Stimulated activated naive CD4-positive, alpha-beta T cell (primary cell): ENCODE measurements at regions not wholly inside any gene's neighbourhood (a gene's known extent, or its start where the extent isn't known, plus 50 kb on each side); places are given as distances from the start of the nearest gene placed in this dataset.
A peak's percentile ranks its signal among the peaks of the same experiment; 100 is the strongest.

Experiments
- DNase-seq, 6 experiments: peaks; one replicate each; lab custom pipeline; 2025; lab: John Stamatoyannopoulos, UW

- peak; percentile 44 to 69 (median 64) for DNase-seq
Measured at GRCh38 chr7:130896898-130897514, 163.0 kb upstream of the KLF14 start.

- DNase-seq, result no peak
Measured at GRCh38 chr7:130897515-130898419, 163.8 kb upstream of the KLF14 start.

DNA sequence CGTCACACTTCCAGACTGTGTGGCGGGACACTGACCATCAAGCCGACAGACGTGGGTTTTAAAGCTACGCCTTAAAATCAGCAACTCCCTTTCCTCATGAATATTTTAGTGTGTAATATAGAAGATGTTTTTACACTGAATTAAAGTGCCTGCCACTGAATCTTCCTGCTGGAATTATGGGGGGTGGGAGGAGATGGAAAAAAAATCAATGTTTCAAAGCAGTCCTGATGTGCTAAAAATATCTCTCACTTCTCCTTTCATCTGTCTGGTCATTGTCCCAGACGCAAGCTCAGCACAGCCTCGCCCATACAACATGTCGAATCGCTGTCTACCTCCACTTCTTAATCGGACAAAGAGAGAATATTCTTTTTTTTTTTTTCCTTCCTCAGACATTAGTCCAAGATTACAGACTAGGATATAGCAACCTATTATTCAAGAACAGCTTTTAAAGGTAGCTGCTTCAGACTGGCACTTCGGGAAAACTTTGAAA is 165.1 kb upstream of the KLF14 start:
- DNase-seq, result no peak

DNA sequence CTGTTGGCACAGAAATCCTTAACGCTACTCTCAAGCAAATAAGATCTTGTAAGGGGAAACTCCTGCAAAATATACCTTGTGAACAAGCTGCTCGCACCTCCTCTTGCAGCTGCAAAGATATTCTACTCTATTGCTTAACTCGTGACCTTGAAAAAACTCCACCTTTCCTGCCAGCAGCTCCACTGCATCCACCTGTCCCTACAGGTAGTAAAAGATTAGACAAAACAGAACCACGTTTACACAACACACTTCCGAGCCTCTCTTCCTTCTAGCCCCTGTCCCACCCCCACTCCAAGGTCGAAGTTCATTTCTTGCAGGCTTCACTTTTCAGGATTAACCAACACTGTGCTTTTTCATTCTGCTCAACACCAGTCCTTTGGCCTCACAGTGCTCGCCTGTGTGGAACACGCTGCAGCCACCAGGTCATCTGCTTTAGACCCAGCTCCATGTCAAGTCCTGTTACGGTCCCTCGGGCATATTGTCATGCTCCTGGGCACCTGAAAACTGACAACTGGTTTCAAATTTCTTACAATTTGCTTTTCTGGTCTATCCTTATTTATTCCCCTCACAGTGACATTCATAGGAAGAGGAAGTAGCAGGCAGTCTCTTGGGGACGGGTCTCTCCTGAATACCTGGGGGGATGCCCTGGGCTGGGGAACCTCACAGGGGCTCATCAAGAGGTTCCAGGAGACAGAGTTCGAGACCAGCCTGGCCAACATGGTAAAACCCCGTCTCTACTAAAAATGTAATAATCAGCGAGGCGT is 165.8 kb upstream of the KLF14 start:
- DNase-seq, result no peak

- DNase-seq, result no peak
Measured at GRCh38 chr7:130900471-130901076, 166.6 kb upstream of the KLF14 start.

DNA sequence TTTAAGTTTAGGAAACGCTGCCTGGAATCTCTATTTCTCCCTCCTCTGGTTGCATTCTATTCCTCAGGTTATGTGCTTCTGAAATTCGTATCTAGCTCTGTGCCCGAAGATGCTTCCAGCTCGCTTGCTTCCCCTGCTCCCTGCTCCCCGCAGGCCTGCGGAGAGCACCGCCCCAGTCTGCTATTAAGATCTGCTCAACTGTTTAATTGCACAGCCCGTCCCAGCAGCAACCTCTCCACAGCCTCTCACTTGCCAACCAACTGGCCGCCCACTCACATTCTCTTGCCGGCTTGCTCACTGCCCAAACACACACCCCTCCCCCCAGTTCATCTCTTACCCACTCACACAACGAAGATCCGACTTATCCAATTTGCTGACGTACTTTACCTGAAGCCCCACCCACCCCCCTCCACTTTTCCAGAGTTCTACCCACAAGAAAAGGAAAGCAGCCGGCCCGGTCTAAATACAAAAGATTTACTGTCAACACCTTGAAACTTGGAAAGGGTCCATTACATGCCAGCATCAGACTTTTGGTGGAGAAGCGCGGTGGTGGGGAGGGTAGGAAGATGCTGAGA is 167.3 kb upstream of the KLF14 start:
- DNase-seq, result no peak

DNA sequence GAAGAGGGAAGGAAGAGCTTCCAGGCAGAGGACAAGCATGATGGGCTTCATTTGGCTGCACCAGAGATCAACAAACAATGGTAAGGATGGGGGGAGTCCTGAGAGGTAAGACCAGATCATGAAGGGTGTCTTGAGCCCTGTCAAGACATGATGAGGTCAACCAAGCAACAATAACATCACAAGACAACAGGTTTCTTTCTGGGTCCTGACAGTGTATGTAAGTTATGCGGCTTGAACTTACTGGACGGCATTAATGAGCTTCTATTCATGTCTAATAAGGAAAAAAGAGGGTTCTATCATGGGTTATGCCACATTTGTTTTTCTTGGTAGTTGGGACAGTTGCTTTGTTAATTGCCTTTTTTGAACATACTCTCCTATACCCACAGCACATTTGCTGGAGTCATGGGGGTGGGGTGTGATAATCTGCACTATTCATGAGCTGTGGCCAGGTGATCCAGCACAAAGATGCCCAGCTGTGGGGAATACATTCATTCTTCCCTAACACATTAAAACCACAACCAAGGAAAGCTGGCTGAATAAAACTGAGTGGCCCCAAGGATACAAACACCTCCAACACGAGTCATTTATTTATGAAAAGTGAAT is 168.8 kb upstream of the KLF14 start:
- no peak for DNase-seq

DNA sequence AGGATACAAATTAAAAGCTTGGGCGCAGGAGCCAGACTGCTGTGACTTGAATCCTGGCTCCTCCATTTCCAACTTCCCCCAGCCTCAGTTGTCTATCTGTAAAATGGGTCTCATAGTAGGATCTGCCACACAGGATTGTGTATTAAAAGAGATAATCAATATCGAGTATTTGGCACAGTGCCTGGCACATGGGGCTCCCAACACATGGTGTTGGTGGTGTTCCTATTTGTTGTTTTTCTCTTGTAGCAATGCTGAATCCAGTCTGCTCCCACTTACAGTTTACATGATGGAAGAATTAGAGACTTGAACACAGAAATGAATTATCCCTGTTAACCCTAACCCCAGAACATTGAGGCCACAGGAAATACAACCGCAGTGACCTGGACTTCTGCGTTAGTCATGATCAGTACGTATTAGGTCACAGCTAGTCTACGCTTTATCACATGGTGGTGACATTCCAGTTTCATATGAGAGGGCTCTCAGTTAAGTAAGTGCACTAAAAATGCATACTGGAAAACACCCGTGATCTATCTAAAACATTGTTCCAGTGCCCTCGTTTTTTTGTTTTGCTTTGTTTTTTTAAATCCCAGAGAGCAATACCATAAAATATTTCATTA is 169.5 kb upstream of the KLF14 start:
- DNase-seq, result no peak

DNA sequence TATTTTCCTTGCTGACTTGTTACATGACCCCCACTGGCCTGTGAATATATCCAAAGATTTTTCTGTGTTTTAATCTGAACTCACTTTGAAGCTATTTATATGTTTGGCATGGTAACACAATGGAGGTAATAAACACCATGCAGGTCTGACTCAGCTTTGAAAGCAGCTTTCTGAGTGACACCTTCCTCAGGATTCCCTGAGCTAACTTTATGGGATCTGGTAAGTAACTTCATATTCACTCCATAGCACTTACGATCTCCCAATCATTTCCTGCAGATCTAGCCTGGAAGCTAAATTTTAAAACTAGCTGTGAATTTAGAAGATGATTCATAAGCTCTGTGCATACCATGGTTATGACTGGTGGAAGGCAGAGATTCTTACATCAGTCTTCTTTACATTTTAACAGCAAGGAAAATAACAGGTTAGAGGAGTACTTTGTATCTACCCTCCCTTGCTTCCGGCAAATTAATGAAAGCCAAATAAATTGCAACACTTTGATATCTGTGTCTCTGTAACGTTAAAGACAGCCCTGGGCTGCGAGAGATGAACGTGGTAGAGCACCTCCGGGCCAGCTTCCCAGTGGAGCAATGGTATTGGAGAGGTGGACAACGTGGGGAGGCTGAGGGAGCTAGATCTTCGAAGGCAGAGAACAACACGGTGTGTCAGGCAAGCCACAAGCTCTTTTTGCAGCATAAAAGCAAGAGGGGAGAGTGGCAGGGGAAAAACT is 170.2 kb upstream of the KLF14 start:
- DNase-seq, result no peak

- DNase-seq, result no peak
Measured at GRCh38 chr7:130904792-130905191, 170.8 kb upstream of the KLF14 start.

- DNase-seq, result no peak
Measured at GRCh38 chr7:130906575-130906974, 172.6 kb upstream of the KLF14 start.

GRCh38 chr7:130907439-130907838 is 173.4 kb upstream of the KLF14 start:
- DNase-seq, result no peak

DNA sequence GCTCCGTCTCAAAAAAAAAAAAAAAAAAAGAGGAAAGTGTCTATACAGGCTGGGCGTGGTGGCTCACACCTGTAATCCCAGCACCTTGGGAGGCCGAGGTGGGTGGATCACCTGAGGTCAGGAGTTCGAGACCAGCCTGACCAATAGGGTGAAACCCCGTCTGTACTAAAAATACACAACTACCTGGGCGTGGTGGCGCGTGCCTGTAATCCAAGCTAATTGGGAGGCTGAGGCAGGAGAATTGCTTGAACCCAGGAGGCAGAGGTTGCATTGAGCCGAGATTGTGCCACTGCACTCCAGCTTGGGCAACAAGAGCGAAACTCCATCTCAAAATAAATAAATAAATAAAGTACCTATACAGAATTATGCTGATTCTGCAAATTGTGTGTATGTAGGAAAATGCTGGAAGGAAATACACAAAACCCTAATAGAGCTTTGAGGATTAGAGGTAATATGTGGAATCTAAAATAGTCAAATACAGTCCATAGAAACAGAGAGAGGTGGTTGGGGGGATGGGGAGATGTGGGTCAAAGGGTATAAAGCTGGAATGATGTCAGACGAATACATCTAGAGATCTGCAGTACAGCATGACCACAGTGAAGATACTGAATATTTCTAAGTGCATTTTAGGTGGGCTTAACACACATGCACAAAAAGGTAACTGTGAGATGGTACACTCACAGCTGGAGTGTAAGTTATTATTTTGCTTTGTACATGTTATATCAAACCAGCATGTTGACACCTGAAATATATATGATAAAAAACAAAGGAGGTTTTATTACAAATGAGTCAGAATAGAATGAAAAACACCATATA is 174.5 kb upstream of the KLF14 start:
- no peak for DNase-seq

DNA sequence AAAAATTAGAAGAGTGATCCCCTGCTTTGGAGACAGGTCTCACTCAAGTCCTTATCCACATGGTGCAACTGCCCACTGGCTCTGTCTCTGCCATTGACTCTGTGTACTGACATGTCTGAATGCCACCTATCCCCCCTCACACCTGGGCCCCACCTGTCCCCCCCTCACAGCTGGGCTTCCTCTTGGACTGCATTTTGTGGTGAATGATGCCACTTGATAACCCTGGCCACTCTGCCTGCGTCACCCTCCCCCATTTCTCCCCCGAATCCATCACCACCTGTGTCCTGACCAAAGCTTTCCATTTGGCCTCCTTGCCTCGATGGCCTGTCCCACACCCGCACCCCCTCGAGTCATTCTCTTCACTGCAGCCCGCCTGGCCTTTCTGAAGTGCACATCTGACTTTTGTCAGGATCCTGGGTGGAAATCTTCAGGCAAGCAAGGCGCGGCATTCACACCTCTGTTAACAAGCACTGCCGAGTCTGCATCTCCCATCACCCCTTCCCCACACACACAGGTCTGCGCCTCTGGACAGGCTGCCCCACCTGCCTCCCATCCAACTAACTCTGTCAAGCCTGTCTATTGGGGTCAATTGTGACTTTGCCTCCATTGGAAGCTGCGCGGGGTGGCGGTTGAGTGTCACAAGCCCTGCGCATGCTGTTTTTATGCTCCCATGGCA is 175.3 kb upstream of the KLF14 start:
- no peak for DNase-seq

- no peak for DNase-seq
Measured at GRCh38 chr7:130909881-130910672, 176.1 kb upstream of the KLF14 start.

DNA sequence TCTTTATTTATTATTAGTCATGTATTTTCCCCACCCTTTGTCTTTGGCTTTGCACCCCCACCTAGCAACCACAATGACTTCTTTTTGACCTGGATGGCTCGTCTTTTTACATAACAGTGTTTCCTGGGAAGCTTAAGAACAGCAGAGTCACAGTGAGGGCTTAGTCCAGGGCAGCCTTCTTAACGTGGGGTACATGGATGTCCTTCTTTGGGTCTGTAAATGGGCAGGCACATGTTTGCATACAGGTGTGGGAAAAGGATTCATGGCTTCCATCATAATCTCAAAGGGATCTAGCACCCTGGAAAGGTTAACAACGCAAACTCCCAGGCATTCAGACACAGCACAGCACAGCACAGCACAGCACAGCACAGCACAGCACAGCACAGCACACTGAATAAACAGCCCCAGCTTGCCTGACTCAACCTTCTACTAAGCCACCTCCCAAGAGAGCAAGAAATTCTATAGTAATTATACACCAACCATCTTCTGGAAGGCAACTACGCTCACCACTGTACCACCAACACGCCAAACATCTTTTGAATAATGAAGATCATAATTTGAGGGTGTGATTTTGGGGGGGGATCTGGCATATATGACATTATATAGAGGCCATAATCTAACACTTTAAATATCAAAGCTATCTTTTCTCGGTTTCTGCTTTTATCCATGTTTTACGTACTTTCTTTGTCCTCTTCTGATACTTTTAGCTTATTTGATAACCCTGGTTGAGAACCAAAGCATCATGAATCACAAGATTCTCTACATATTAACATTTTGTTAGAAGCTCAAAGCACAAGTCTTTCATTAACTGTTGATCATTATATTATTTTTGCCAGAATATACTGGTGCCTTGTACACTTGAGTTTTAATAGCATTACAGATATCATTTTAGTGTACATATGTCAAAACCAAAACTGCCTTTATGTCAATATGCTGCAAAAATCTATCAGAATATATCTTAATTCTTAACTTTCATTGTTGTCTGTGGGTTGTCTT is 177.2 kb upstream of the KLF14 start:
- no peak for DNase-seq
